ENCODE measurements at regions not wholly inside any gene's neighbourhood (a gene's known extent, or its start where the extent isn't known, plus 50 kb on each side); places are given as distances from the start of the nearest gene placed in this dataset.
"Not testable (repeated sequence)": the region's sequence is repeated elsewhere in the genome, so short reads cannot be mapped to it uniquely, and the experiment has no call there.

GRCh38 chr19:27972291-27973040 is 1240.5 kb downstream of the UQCRFS1 start:
- no peak for DNase-seq

GRCh38 chr19:27971869-27972268 is 1241.1 kb downstream of the UQCRFS1 start:
- no peak for DNase-seq

GRCh38 chr19:27971071-27971470 is 1241.9 kb downstream of the UQCRFS1 start:
- DNase-seq, result no peak

DNA sequence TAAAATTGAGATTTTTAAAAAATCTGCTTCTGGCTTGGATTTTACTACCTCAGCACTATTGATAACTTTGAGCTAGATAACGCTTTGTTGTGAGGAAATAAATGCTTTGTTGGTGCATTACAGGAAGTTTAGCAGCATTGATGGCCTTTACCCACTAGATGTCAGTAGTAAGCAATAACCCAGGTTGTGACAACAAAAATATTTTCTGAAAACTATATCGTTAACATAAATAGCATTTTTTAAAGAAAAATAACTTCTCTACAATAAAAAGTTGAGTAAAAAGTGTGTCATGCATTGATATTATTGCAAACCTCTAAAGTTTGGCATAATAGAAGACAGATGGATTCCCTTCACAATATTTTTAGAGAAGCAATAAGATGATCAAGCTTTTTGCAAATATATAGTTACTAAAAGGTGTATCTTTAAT is 1246.5 kb downstream of the UQCRFS1 start:
- DNase-seq, result no peak

- DNase-seq, result no peak
Observed at GRCh38 chr19:27964185-27964584, 1248.8 kb downstream of the UQCRFS1 start.

DNA sequence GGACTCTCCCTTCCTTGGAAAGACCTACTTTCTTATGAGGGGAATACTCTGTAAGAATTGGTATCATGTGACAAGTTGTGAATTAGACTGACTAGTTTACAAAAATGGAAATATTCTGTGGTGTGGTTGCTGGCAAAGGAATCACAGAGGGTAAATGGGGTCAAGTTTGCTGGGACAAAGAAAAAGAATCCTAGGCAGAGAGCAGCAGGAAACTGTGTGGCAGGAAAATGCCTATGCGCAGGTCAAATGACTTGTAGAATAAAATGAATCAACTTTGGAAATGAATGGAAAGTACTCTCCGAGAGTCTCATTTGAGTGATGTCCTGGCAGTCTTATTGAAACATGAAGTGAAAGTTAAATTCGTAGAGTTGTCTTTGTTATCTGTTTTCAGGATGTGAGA is 1250.7 kb downstream of the UQCRFS1 start:
- DNase-seq, result no peak

GRCh38 chr19:27955485-27956480 is 1257.2 kb downstream of the UQCRFS1 start:
- DNase-seq, result no peak

- DNase-seq, result not testable (repeated sequence)
Observed at GRCh38 chr19:27942607-27943006, 1270.3 kb downstream of the UQCRFS1 start.

- DNase-seq, result no peak
Observed at GRCh38 chr19:27936139-27936538, 1276.8 kb downstream of the UQCRFS1 start.

DNA sequence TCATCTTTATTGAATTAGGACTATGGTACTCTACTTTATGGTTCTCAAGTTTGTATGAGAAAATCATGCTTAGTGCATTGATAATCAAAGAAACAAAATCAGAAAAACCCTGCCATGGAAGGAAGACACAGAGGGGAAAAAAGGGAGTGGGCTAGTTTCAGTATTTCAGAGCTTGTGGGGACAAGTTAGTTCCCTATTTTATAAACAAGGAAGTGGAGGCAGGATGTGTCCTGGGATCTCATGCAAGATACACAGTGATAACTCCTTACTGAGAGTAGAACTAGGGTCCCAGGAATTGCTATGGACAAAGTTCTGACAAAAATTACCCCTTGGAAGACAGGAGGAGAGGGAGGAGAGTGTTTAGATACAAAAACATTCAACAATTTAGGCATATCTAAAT is 1277.3 kb downstream of the UQCRFS1 start:
- DNase-seq, result no peak

- no peak for DNase-seq
Observed at GRCh38 chr19:27929399-27929798, 1283.6 kb downstream of the UQCRFS1 start.

DNA sequence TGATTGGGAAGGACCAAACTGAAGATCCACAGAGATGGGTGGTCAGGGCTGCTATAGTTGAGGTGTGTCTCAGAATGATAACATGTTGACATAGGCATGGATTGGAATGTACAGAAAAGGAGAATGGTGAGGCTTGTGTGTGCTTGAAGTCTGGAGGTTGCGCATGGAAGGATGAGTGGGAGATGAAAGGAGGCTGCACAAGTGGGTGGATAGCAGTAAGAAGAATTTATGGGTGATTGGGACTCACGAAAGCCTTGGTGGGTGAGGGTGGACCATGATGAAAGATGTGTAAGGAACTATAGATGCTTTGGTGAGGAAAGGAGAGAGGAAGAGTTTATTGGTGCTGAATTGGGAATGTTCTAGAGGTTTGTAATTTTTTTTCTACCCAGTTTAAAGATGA is 1287.7 kb downstream of the UQCRFS1 start:
- DNase-seq, result no peak

GRCh38 chr19:27922970-27923369 is 1290.0 kb downstream of the UQCRFS1 start:
- DNase-seq, result no peak

DNA sequence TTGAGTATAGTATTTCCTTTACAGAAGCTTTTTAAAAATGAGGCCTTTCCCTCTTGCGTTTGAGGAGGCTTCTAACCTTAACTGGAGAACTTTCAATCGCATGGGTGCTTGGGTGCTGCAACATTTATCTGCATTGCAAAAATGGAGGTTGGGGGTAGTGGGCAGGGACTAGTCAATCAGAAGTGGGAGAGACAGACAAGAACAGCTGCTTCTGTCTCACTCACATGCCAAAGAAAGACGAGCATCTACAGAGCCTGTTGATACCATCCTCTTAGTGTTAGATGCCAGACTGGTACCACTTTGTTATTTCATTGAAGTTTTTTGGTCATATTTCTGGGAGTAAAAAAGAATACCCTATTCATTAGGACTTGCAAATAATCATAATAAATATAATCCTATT is 1292.2 kb downstream of the UQCRFS1 start:
- no peak for DNase-seq

GRCh38 chr19:27918818-27919217 is 1294.1 kb downstream of the UQCRFS1 start:
- DNase-seq, result no peak

DNA sequence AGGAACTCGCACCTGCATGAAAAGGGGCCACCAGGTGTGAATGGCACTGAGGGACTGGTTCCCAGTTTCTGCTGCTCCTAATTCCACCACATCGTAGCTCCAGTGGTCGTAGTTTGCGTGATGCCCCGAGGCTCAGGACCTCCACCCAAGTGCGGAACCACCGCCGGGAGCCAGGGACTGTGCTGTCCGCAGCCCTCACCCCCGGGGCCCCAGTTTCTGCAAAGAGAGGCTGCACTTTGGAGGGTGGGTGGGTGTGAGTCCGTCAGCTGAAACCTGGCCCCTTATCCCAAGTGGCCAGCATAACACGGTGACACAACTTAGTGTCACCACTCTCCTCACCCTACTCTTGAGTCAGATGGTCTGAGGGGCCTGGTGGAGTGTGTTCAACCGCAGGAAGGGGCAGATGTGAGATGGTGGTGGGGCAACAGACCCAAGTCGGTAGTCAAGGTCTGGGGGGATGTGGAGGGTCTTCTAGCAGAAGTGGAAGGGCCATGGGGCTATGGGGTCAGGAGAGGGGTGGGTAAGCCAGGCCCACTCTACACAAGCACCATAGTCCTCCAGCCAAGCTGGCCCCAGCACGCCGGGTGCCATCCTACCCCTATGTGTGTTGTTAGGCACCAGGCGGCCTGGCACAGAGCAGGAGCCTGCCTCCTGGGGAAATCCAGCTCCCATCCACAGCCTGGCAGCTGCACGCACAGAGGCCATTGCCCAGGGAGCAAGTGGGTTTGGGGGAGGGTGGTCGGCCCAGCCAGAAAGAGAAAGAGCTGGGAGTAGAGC is 1301.6 kb downstream of the UQCRFS1 start:
- DNase-seq, result no peak

DNA sequence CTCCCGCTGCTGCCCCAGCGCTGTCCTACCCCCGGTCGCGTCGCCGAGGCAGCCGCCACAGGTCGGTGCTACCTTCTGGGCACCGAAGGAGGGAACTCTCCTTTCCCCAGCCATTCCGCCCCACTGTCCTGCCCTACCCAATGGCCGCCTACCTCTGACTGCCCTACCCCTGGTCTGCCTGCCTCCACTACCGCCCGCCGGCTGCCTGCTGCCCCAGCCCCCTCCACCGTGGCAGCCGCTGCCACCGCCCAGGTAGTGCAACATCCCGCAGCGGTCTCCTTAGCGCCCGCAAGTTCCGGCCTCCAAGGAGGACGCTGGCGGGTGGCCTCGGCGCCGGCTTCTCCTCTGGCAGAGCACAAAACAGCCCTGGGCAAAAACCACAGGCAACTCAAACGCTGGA is 1303.1 kb downstream of the UQCRFS1 start:
- no peak for DNase-seq

DNA sequence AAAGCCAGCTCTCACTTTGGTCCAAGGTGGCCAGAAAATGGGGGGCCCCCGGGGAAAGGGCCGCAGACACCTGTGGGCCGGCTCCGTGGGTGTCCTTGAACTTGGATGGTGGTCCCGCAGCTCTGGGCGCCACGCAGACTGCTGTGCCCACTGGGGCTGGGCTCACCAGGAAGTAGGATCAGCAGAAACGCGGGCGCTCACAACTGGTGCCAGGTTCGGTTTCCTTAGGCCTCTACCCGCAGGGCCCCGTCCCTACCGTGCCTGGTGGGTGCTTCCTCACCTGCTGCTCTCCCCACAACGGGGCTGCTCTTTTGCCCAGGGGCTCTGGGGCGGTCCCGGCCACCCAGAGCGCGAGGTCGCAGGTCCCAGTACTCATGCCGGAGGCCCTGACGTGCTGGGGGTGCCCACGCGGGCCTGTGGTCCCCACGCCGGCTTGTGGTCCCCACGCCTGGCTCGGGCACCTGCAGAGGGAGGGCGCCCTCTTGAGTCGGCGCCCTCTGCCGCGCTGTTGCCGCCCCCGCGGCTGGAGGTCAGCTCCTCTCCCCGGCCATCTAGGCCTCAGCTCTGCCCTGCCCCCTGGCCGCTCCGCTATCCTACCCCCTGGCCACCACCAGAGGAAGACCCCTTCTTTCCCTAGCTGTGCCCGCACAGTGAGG is 1303.6 kb downstream of the UQCRFS1 start:
- no peak for DNase-seq

GRCh38 chr19:27906081-27906480 is 1306.9 kb downstream of the UQCRFS1 start:
- DNase-seq, result no peak

DNA sequence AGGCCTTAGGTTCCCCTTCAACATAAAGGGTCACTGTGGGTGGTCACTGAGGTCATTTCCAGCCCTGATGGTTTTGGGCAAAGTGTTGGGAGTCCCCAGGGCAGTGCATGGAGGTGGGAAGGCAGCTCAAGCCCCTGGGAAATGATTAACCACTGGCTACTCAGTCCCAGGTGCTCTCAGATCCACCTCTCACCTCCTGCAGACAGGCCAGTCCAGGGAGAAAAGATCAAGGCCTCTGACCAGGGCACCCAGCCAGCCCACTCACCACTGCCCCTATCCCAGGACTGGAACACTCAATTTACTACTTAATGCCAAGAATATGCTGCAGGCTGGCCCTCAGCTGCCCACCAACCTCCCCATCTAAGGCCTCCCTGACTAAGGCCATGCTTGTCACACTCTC is 1307.9 kb downstream of the UQCRFS1 start:
- no peak for DNase-seq

- no peak for DNase-seq
Observed at GRCh38 chr19:27901078-27901477, 1311.9 kb downstream of the UQCRFS1 start.

- no peak for DNase-seq
Observed at GRCh38 chr19:27896091-27896490, 1316.9 kb downstream of the UQCRFS1 start.
